Hepatocyte (in vitro differentiated cells): ENCODE measurements at regions not wholly inside any gene's neighbourhood (a gene's known extent, or its start where the extent isn't known, plus 50 kb on each side); places are given as distances from the start of the nearest gene placed in this dataset.
"Not testable (repeated sequence)": the region's sequence is repeated elsewhere in the genome, so short reads cannot be mapped to it uniquely, and the experiment has no call there.

Experiments
- DNase-seq: peaks from one replicate; pipeline ENCODE4 v3.0.0-alpha.2; 2016; ENCODE audit warnings: low spot score
- H2AFZ ChIP-seq: fragments of 200-600 bp; sonication (generic); 2 replicates; pipeline ENCODE4 v1.6.0; 2016; ENCODE audit warnings: antibody characterized with exemption, mild to moderate bottlenecking
- H3K27ac ChIP-seq: fragments of 200-600 bp; sonication (generic); 2 replicates; pipeline ENCODE4 v1.5.1; 2016; ENCODE audit warnings: mild to moderate bottlenecking
- H3K27me3 ChIP-seq: fragments of 200-600 bp; sonication (generic); 2 replicates; pipeline ENCODE4 v1.6.1; 2016
- H3K36me3 ChIP-seq: fragments of 200-600 bp; sonication (generic); replicated peaks from 2 replicates; pipeline ENCODE4 v1.5.1; 2016; ENCODE audit warnings: low read depth; ENCODE audit not compliant: insufficient read depth
- H3K4me1 ChIP-seq: fragments of 200-600 bp; sonication (generic); 2 replicates; pipeline ENCODE4 v1.5.1; 2016; ENCODE audit warnings: mild to moderate bottlenecking, moderate library complexity; ENCODE audit not compliant: insufficient read depth
- H3K4me2 ChIP-seq: fragments of 200-600 bp; sonication (generic); 2 replicates; pipeline ENCODE4 v1.6.0; 2016
- H3K4me3 ChIP-seq: fragments of 200-600 bp; sonication (generic); 2 replicates; pipeline ENCODE4 v1.5.1; 2016; ENCODE audit warnings: mild to moderate bottlenecking
- H3K79me2 ChIP-seq: fragments of 200-600 bp; sonication (generic); 2 replicates; pipeline ENCODE4 v1.6.0; 2017; ENCODE audit warnings: mild to moderate bottlenecking
- H3K9me2 ChIP-seq: fragments of 200-600 bp; sonication (generic); replicated peaks from 2 replicates; pipeline ENCODE4 v1.6.0; 2017; ENCODE audit warnings: mild to moderate bottlenecking; ENCODE audit not compliant: insufficient read depth
- H3K9me3 ChIP-seq: fragments of 200-600 bp; sonication (generic); 2 replicates; pipeline ENCODE4 v1.5.1; 2016; ENCODE audit warnings: low read depth, mild to moderate bottlenecking
- H4K20me1 ChIP-seq: fragments of 200-600 bp; sonication (generic); 2 replicates; pipeline ENCODE4 v1.6.0; 2016; ENCODE audit warnings: mild to moderate bottlenecking; ENCODE audit not compliant: insufficient read depth, poor library complexity, severe bottlenecking
- CTCF ChIP-seq: fragments of 200-600 bp; sonication (generic); IDR thresholded peaks from 2 replicates; pipeline ENCODE4 v1.5.1; 2016; ENCODE audit warnings: antibody characterized with exemption, mild to moderate bottlenecking; ENCODE audit not compliant: poor library complexity
- EZH2 ChIP-seq: fragments of 200-600 bp; sonication (generic); IDR thresholded peaks from 2 replicates; pipeline ENCODE4 v1.6.1; 2016; ENCODE audit warnings: antibody characterized with exemption, mild to moderate bottlenecking, borderline replicate concordance
- EZH2phosphoT487 ChIP-seq: fragments of 200-600 bp; sonication (generic); IDR thresholded peaks from one replicate; pipeline ENCODE4 v1.6.1; 2018; ENCODE audit warnings: antibody characterized with exemption, mild to moderate bottlenecking, low read depth, moderate library complexity; ENCODE audit not compliant: unreplicated experiment, severe bottlenecking
- WGBS: methylation state at CpG from one replicate; pipeline ENCODE4 v1.1.6; 2016; ENCODE audit warnings: low lambda C conversion rate; ENCODE audit errors: missing lambda C conversion rate; 5-methylcytosine and 5-hydroxymethylcytosine counted together

DNA sequence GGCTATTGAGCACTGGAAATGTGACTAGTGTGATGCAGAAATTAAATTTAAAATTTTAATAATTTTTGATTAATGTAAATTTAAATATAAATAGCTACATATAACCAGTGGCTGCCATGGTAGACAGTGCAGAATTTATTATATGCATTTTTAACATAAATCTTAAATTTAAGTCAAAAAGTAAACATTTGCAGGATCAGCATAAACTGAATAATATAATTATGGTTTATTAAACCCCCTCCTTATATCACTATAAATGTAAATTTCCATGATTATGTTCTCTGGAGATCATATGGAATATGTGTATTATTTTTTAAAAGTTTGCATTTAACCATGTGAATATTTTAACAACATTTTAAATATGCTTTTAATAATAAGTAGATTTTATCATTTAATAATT is 155.8 kb downstream of the TEX13C start:
- Histone ChIP-seq H4K20me1 (no peaks in the 10 kb centered on the region), H3K9me3 (no peaks in the 10 kb centered on the region), H3K4me3 (no peak overlapping the region), H3K79me2 (no peaks in the 10 kb centered on the region), H3K9me2 (no peaks in the 10 kb centered on the region), H2AFZ (no peak overlapping the region), H3K4me2 (no peak overlapping the region), H3K27me3 (no peaks in the 10 kb centered on the region), H3K36me3 (no peaks in the 10 kb centered on the region), H3K4me1 (no peaks in the 10 kb centered on the region), H3K27ac (no peak overlapping the region)
- TF ChIP-seq EZH2phosphoT487, result no peak
- TF ChIP-seq CTCF, result no peak
- TF ChIP-seq EZH2, result no peak
- DNase-seq, result no peak

DNA sequence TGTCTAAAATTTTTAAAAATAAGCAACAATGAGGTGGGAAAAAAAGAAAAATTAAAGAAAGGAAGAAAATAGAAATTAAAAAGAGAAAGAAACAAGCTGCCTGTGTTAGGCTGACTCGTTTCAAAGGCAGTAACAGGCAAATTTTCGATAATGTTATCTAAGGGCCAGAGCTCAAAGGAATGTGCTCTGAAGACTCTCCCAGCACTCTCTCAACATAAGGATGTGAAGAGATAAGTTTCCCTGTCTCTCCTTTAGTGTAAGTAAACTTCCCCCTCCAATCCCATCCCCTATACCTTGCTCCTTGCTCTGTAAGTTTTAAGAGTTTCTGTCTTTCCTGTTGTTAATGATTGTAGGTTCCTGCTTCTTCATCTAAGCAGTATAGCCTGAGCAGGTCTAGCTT is 172.8 kb downstream of the TEX13C start:
- no peaks in the 10 kb centered on the region for H3K4me1 ChIP-seq
- no peak overlapping the region for H2AFZ ChIP-seq
- no peaks in the 10 kb centered on the region for H3K36me3 ChIP-seq
- DNase-seq, result no peak
- no peaks in the 10 kb centered on the region for H3K79me2 ChIP-seq
- no peaks in the 10 kb centered on the region for H3K9me3 ChIP-seq
- no peaks in the 10 kb centered on the region for H3K27me3 ChIP-seq
- H3K4me2 ChIP-seq, result no peak overlapping the region
- H4K20me1 ChIP-seq, result no peaks in the 10 kb centered on the region
- 35% methylated on average over 2 of the region's 2 CpGs for WGBS
- H3K9me2 ChIP-seq, result no peaks in the 10 kb centered on the region
- no peak for TF ChIP-seq CTCF
- TF ChIP-seq EZH2, result no peak
- no peak for TF ChIP-seq EZH2phosphoT487
- no peak overlapping the region for H3K4me3 ChIP-seq
- no peak overlapping the region for H3K27ac ChIP-seq

DNA sequence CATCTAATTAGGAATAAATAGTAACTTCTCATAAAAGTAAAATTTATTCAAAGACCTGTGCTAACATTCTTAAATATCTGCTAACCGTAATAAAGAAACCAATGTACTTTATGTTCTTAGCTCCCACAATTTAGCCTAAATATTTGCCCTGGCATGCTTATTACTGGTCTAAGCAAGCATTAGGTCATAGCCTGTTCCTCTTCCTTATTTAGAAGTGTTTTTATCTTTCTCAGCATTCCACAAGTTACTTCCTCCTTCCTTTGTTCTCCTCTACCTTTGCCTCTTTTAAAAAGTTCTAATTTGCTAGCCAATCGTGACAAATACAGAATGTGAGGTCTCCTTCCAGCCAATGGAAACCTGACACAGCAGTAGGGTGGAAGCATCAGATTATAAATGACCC is 173.3 kb downstream of the TEX13C start:
- H3K27ac ChIP-seq, H3K9me2 ChIP-seq, H3K9me3 ChIP-seq, H3K79me2 ChIP-seq, H3K27me3 ChIP-seq, H2AFZ ChIP-seq, H3K36me3 ChIP-seq, H3K4me3 ChIP-seq, DNase-seq, H3K4me2 ChIP-seq, H3K4me1 ChIP-seq, H4K20me1 ChIP-seq: not testable (repeated sequence)
- 65% methylated on average over 2 of the region's 2 CpGs for WGBS

GRCh38 chrX:125497667-125498066 is 178.0 kb downstream of the TEX13C start:
- no peak overlapping the region for H3K4me3 ChIP-seq
- no peak overlapping the region for H3K27ac ChIP-seq
- H3K4me1 ChIP-seq, result no peaks in the 10 kb centered on the region
- no peak overlapping the region for H2AFZ ChIP-seq
- no peak for TF ChIP-seq EZH2
- no peak for TF ChIP-seq EZH2phosphoT487
- H3K9me2 ChIP-seq, result no peaks in the 10 kb centered on the region
- WGBS, result 73% methylated on average over 3 of the region's 3 CpGs
- H4K20me1 ChIP-seq, result no peaks in the 10 kb centered on the region
- H3K4me2 ChIP-seq, result no peak overlapping the region
- H3K79me2 ChIP-seq, result no peaks in the 10 kb centered on the region
- no peaks in the 10 kb centered on the region for H3K27me3 ChIP-seq
- H3K9me3 ChIP-seq, result no peaks in the 10 kb centered on the region
- H3K36me3 ChIP-seq, result no peaks in the 10 kb centered on the region
- no peak for DNase-seq

- 44% methylated on average over 2 of the region's 2 CpGs for WGBS
- no peaks in the 10 kb centered on the region for H3K36me3 ChIP-seq
- H2AFZ ChIP-seq, result no peak overlapping the region
- TF ChIP-seq CTCF (no peak), EZH2phosphoT487 (no peak), EZH2 (no peak)
- H3K27ac ChIP-seq, result no peak overlapping the region
- no peak for DNase-seq
- no peaks in the 10 kb centered on the region for H3K9me3 ChIP-seq
- H3K27me3 ChIP-seq, result no peaks in the 10 kb centered on the region
- H3K4me3 ChIP-seq, result no peak overlapping the region
- H4K20me1 ChIP-seq, result no peaks in the 10 kb centered on the region
- no peak overlapping the region for H3K4me2 ChIP-seq
- H3K4me1 ChIP-seq, result no peaks in the 10 kb centered on the region
- H3K9me2 ChIP-seq, result no peaks in the 10 kb centered on the region
- H3K79me2 ChIP-seq, result no peaks in the 10 kb centered on the region
These were observed 184.1 kb downstream of the TEX13C start for GRCh38 chrX:125503769-125504168.
